K562 (cell line): ENCODE measurements at regions not wholly inside any gene's neighbourhood (a gene's known extent, or its start where the extent isn't known, plus 50 kb on each side); places are given as distances from the start of the nearest gene placed in this dataset.

Experiments used
- DMBX1 ChIP-seq: fragments of 250-450 bp; sonication (Bioruptor Pico); IDR thresholded peaks from 2 replicates; pipeline ENCODE4 v1.8.0; 2022; ENCODE audit warnings: inconsistent platforms, mild to moderate bottlenecking, moderate library complexity, borderline replicate concordance
- ETV6 ChIP-seq, 3 experiments: fragments of 150-350 bp in 1 of 3; sonication (generic) in 1 of 3; formaldehyde crosslinking in 1 of 3; IDR thresholded peaks; 2 replicates each; pipeline versions ENCODE4 v1.6.1 to v1.8.0; 2014 to 2022; ENCODE audit warnings: borderline replicate concordance in 2 of 3, low read depth in 2 of 3, antibody characterized with exemption in 1 of 3, low read length in 1 of 3, mild to moderate bottlenecking in 1 of 3, missing genetic modification reagents in 1 of 3
- FOXJ2 ChIP-seq: fragments of 200-800 bp; sonication (Bioruptor generic); IDR thresholded peaks from 2 replicates; pipeline ENCODE4 v1.6.1; 2016; ENCODE audit warnings: missing genetic modification characterization, missing compliant biosample characterization
- POLR2AphosphoS5 ChIP-seq: IDR thresholded peaks from 2 replicates; pipeline ENCODE4 v1.6.1; 2011; ENCODE audit warnings: mild to moderate bottlenecking, low read depth, low read length, moderate library complexity; ENCODE audit not compliant: control insufficient read depth, insufficient read depth
- PTRF ChIP-seq: fragments of 450-650 bp; IDR thresholded peaks from 2 replicates; pipeline ENCODE4 v1.6.1; 2016; ENCODE audit warnings: mild to moderate bottlenecking, missing genetic modification characterization, missing compliant biosample characterization
- TF ChIP-seq, protein P1 (sequence below): sonication (generic); formaldehyde crosslinking; IDR thresholded peaks from 2 replicates; pipeline ENCODE4 v1.8.1; 2023; ENCODE audit warnings: mild to moderate bottlenecking, missing genetic modification reagents

DNA sequence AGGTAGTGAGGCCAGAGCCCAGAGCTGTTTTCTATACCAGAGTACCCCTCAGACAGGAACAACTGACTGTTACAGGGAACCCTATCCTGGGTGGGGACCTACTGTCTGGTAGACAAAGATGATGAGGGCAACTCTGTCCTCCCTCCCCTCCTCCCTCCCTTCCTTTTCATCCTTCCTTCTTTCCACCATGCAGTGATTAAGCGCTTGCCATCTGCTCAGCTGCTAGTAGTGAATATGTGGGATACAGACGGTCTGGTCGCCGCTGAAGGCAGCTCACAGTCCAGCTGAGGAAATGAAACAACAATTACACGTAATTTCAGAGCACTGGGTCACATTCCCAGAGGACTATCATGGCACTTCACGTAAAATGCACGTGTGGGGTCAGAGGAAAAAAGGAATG lies 597.1 kb downstream of the BUD13 start:
- TF ChIP-seq DMBX1 (no peak), FOXJ2 (tag) (no peak), POLR2AphosphoS5 (no peak), ETV6 (IDR thresholded peaks at IDR 0.05; ENCODE audit: borderline replicate concordance in 1 of 2, low read depth in 2 of 2, low read length in 1 of 2) (no peak), ETV6 (CRISPR knock-in tag; IDR thresholded peaks at IDR 0.05; ENCODE audit: borderline replicate concordance) (no peak), PTRF (no peak)
- TF ChIP-seq, protein P1, sequence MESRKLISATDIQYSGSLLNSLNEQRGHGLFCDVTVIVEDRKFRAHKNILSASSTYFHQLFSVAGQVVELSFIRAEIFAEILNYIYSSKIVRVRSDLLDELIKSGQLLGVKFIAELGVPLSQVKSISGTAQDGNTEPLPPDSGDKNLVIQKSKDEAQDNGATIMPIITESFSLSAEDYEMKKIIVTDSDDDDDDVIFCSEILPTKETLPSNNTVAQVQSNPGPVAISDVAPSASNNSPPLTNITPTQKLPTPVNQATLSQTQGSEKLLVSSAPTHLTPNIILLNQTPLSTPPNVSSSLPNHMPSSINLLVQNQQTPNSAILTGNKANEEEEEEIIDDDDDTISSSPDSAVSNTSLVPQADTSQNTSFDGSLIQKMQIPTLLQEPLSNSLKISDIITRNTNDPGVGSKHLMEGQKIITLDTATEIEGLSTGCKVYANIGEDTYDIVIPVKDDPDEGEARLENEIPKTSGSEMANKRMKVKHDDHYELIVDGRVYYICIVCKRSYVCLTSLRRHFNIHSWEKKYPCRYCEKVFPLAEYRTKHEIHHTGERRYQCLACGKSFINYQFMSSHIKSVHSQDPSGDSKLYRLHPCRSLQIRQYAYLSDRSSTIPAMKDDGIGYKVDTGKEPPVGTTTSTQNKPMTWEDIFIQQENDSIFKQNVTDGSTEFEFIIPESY (CRISPR knock-in tag): no peak
